GM18508 (cell line): ENCODE measurements at regions not wholly inside any gene's neighbourhood (a gene's known extent, or its start where the extent isn't known, plus 50 kb on each side); places are given as distances from the start of the nearest gene placed in this dataset.
"Not testable (repeated sequence)": the region's sequence is repeated elsewhere in the genome, so short reads cannot be mapped to it uniquely, and the experiment has no call there.

Experiments
- ATAC-seq: cut with Tn5 transposase; IDR thresholded peaks from one replicate; pipeline ENCODE4 v1.9.1; 2021; ENCODE audit warnings: moderate number of reproducible peaks; ENCODE audit not compliant: insufficient read depth, unreplicated experiment

DNA sequence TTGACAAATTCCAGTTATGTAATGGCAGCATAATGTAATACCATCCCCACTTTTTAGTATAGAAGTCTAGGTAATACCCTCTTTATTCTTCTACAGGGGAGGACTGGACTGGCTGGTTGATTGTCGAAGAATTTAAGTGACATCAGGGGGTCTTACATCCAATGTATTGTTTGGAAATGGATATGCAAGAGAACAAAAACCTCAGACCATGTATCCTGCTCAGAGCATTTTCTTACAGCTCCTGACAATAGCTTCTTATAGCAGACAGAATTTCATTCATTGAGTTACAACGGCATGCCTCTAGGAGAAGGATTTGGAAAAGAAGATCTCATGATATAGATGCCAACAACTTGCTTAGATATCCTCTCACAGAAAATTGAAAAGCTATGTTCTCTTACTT, 2032.3 kb downstream of the EFNA5 start:
- no peak for ATAC-seq

DNA sequence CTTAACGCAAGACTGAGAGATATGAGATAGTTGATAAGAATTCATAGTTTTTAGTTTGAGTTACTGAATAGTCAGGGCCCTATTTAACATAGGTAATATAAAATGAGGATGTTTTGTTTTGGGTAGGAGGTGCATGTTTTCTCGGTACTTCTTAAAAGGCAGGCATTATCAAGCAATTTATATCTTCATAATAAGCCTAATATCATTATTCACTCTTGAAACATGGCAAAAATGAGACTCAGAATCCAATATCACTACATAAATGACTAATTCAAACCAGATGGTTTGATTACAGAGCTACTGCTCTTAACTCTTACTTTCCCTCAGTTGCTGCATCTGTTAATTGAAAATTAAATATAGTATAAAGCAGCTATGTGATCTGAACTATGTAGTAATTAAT, 2038.7 kb downstream of the EFNA5 start:
- ATAC-seq, result no peak

DNA sequence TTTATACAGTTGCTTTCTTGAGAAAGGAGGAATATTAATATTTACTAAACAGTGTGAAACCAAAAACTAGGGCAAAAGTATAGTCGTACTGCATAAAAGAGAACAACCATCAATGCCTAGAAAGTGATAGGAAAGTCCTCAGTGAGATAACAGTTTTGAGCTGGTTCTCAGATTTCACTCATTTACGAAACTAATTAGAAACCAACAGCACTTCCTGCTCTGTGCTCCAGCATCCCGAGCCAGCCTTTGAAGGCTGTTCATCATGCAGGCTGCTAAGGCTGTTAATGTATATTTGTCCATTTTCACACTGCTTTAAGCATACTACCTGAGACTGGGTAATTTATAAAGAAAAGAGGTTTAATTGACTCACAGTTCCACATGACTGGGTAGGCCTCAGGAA, 2039.9 kb downstream of the EFNA5 start:
- no peak for ATAC-seq

DNA sequence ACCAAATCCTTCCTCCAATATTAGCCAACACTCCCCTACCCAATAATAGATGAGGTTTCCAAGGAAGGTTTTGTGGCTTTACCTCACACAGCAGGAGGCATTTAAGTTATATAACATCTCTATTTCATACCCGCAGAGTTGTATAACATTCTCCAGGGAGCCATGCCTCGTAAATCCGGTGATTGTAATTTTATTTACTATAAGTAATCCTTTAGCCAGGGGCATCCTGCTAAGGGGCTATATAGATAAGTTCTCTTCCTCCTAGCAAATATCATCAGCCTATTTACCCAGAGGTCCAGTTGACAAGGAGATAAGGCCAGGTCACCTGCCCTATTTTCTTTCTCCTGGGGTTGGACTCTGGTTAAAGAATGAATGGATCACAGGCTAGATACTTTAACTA, 2051.0 kb downstream of the EFNA5 start:
- no peak for ATAC-seq

DNA sequence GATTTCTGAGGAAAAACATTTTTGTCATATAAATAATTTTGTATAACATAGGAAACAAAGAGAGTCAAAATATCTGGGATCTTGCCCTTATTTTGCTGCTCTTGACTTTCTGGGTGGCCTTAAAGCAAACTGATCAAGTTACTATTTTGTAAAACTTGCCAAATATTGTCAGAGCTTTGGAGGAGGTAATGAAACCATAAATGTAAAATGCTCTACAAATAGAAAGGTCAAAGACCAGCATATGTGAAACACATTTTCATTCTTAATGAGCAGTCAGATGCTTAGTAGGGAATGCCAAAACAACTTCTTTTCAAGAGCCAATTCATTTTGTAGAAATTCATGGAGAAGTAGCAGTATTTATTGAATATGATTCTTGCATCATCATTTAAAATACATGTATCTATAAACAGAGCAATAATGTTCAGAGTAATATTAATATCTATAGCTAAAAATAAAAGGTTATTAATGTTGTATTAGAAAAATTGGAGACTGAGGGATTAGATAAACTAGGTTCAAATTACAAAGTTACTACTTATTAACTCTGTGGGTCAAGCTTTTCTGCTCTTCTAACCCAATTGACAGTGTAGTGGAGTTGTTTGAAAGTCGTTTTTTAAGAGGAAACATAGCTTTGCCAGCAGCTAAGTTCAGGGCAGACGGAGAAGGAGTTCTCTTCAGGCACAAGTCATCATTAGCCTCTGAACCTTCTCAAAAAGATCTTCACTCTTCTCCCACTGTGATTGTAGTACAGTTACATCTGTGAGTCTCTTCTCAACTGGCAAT, 2053.1 kb downstream of the EFNA5 start:
- ATAC-seq, result no peak

DNA sequence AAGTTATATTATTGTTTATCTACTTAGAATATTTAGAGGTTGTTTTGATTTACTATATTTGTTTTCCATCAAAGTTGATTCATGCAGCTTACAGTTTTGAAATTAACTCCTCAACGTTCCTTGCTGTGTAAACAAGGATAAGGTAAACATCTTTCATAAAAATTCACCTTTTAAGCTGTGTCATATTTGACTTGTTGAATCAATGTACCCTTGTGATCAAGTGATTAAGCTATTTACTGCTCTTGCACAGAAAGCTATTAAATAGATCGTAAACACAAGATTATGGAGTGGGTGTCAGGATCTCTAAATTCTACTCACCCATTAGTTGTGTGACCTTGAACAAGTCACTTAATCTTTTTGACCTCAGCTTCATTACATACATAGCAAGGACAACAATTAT, 2054.0 kb upstream of the NUDT12 start:
- no peak for ATAC-seq

DNA sequence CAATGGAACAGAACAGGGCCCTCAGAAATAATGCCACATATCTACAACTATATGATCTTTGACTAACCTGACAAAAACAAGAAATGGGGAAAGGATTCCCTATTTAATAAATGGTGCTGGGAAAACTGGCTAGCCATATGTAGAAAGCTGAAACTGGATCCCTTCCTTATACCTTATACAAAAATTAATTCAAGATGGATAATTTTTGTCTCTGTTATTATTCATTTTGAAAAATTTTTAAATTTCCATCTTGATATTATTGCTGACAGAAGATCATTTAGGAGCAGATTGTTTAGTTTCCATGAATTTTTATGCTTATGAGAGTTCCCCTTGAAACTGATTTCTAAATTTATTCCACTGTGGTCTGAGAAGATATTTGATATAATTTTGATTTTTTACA, 2039.8 kb upstream of the NUDT12 start:
- ATAC-seq, result not testable (repeated sequence)

DNA sequence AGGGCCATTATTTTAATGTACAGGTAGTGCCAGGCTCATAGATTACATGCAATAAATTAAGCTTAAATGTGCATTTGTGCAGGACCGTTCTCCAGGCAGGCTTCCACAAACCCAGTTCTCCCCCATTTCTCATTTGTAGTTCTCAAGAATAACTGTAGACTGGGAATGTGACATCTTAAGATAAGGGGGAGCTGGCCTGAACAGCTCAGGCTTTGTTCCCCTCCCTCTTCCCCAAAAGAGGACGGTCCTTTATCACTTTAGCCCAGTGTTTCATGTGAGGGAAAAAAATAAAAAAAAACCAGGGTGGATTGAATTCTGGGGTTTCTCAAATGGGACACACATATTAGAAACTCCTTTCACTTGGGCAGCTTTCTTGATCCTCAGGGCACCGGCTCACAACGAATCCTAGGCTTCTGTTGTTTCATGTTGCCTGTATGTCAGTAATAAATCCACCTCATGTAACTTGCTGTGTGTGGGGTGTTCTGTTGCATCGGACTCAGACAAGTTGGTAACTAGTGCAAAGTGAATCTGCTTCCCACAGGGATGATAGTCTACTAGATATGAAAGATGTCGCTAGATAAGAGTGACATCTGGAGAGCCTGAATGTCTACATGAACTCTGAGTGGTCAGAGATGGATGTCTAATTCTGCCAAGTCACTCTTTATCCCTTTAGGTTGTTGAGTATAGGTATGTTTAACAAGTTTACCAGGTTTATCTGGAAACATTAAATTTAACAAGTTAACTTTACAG, 2030.6 kb upstream of the NUDT12 start:
- ATAC-seq, result no peak

DNA sequence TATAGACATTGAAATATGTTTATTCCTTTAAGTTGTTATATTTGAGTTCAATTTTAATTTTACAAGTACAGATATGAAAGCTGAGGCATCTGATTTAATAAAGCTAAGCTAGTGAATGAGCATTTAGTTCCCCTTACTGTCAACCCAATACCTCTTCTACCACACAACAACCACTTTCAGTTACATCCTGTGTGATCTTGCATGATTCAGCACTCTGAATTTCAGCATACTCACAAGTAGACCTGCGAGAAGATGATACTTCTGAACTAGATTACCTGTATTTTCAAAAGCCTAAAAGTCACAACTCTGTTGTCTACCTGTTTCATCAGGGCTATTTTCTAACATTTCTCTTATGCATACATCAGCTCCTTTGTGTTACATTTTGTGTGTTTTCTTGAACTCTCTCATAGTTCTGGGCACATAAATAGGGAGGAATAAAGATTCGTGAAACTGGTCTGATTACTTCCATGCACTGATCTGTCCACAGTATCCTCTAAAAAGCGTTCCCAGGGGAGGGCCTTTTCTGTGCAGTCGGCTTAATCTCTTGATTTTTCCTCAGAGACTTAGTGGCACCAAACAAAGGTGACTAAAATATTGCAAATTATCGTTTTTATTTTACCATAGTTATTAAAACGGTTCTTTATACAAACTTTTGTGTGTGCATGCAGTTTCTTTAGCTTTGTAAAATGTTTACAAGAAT, 2025.5 kb upstream of the NUDT12 start:
- ATAC-seq, result no peak

DNA sequence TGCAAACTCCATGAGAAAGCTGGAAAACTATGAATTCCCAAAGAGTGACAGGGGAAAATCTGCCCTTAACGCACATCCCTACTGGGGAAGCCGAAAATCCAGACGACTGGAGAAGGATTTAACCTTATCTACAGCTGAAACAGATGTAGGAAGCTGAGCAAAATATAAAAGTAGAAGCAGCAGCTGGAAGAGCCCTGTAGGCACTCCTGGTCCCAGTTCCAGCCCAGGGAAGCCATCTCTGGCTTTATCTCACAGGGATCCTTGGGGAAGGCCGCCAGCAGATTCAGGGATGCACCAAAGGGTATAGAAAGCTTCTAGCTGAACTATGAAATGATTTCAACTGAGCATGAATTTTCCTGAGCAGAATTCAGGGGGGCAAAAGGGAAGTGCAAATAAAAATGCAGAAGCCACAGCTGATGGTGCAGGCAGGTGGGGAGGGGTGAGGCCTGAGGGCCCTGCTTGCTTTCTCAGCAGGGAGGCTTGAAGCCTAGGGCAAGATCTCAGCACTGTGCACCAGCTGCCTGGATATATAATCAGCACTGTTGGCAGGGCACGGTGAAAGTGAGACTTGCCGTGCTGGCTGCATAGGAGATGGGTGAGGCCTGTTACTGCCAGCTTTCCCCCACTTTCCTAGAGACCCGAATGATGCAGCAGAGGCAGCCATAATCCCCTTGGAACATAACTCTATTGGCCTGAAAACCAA, 2019.5 kb upstream of the NUDT12 start:
- no peak for ATAC-seq

DNA sequence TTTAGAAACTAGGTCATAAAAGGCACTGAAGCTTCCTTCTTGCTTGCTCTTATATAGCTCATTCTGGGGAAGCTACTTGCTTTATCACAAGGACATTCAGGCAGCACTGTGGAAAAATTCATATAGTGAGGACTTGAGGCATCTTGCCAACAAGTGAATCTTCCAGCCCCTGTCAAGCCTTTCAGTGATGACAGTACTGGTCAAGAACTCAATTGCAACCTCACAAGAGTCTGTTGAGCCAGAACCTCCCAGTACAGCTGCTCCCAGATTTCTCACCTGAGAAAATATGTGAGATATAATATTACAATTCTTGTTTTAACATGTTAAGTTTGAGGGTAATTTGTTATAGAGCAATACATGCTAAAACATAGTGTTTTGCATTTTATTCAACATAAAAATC, 2011.0 kb upstream of the NUDT12 start:
- no peak for ATAC-seq

DNA sequence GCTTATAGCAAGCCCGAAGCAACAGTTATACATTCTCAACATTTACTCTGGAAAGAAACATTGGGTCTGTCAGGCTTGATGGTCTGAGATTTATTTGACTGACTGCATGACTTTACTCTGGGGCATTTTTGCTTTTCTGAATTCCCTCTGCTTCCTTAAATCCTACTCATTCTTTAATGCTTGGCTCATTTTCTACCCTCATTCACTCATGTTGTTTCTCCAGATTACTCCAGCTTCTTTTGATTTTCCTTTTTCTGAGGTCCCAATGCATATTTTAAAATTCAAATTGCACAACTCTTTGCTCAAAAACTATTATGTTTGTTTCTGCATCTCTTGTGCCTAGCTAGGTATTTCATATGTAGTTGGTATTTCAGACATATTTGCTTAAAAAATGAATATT, 2002.9 kb upstream of the NUDT12 start:
- ATAC-seq, result no peak

DNA sequence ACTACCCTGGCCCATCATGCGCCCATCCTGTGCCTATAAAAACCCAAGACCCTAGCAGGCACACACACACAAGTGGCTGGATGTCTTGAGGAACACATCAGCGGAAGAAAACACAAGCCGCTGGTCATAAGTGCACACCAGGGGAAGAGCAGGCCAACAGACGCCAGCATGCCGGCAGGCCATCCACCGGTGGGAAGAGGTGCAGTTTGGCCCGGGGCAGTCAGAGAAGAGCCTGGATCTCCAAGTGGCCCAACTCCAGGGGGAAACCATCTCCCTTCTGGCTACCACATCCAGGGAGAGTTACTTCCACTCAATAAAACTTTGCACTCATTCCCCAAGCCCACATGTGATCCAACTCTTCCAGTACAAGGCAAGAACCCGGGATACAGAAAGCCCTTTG, 2001.3 kb upstream of the NUDT12 start:
- no peak for ATAC-seq

DNA sequence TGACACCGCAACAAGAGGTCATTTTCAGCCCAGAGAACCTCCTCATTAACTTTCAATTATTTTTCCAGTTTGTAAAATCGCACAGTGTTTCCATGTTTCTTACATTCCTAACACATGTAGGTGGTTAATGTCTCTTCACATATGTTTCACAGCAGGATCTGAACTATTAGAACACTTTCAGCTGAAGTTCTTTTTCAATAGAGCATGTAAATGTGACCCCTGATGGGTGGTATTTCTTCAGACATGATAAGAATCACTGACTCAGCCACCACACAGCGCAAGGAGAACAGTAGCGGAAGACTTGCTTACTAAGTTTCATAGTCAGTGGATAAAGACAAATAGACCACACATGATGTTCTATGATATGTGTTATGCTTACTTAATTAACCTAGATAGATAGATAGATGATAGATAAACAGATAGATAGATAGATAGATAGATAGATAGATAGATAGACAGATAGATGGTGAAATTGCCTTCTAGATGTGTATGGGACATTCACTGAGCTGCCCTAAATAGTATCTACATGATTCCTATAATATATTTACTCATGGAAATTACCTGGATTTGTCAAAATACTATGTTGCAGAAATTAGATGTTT, 1992.1 kb upstream of the NUDT12 start:
- no peak for ATAC-seq

DNA sequence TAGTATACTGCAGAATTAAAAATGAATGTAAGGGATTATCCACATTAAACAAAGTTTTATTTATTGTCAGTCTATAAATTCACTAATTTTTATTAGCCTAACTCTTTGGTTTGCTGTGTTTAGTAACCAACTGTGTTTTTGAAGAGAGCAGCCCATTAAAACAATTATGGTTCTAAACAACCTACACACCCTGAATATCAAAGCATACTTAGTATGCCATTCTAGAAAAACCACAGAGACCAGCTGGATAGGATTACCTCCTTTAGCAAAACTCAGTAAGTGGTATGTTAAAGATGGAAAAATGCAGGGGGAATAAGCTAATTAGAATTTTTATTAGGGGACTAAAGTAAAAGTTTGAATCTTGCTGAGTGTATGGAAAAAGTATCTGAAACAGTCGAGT, 1981.7 kb upstream of the NUDT12 start:
- ATAC-seq, result no peak

DNA sequence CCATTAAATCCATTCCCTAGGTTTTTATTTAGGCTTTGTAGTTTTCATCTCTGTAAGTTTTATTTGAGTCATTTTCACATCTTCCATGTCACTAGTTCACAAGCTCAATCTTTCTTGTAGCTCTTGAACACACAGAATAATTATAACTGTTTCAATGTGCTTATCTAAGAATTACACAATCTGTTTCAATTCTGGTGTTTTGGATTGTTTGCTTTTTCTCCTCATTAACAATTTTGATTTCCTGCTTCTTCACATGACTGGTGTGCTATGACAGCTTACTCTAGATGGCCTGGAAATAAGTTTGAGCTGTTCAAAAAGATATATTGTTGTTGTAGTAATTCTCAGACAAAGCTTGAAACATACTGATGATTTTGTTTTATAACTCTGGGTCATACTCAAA, 1974.1 kb upstream of the NUDT12 start:
- no peak for ATAC-seq

DNA sequence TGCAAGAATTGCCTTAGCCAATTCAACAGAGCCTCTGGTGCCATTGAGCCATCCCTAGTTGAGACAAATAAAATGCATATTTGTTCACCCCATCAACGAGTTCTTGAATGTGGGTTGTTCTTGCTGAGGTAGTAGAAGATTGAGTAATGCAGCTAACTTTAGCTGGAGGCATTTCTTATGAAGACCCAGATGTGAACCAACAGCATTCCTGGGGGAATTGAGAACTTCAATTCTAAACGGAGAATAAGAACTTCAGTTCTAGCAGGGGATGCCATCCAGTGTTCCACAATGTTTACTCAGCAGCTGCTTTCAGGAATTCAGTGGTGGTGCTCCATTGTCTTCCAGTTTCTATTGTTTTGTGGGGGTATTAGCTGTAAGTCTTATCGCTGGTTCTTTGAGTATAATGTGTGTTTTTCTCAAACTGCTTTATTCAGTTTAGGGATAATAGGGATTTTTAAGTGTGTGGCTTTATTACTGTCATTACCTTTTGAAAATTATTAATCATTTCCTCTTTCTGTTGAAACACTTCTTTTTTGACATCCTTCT, 1968.2 kb upstream of the NUDT12 start:
- ATAC-seq, result no peak

DNA sequence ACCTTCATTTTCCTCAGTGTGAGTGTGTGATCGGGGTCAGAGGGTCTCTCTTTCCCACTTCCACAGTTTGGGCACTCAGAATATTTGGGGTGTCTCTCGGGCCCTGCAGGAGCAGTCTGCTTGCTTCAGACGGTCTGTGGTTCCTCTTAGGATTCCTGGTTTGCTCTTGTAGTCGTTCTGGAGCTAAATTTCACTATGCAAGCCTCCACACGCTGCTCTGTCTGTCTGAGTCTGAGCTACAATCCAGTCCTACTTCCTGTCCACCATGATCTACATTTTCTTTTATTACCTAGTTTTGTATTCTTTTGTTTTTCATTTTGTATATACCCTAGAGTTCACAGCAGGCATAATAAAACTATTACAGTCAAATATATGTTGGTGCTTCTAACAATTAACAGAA, 1967.3 kb upstream of the NUDT12 start:
- ATAC-seq, result no peak

DNA sequence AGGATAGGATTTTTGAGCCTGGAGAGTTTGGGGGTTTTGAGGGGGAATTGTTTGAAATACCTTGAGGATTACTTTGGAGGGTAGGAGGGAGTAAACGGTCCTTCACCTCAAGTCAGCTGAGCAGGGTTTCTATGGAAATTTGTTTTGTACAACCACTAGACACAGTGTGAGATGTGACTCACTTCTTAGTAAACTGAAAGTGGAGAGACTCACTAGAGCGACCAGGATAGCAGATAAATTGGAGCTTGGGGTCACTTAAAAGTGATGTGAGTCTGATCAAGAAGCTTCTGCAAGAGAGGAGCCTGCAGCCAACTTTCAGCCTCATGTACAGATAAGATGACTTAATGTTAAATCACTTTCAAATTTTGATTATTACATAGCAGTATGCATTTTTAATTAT, 1945.9 kb upstream of the NUDT12 start:
- no peak for ATAC-seq

DNA sequence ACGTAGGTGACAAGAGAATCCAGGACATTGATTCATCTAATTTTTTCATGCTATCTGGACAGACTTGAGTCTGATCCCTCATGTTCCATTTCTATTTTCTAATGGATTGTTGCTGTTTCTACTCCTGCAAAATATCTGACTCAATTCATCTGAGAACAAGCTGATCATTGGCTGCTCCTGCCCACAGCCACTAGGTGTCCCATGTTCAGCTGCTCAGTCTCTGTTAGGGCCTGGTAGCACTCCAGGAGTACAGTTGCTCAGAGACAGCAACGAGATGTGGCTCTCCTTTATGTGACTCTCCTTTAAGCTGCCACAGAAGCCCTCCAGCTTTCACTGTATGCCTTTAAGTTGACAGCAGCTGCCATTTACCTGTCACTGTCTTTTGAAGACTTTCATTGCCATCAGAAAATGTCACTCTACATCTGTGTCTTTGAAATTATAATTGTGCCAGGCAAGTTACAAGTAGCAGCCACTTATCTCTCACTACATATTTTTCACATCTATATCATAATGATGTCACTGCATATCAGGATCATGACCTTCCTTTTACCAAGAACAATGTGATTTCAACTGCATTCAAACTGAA, 1944.2 kb upstream of the NUDT12 start:
- ATAC-seq, result no peak
